GM21390 (cell line): ENCODE measurements at regions not wholly inside any gene's neighbourhood (a gene's known extent, or its start where the extent isn't known, plus 50 kb on each side); places are given as distances from the start of the nearest gene placed in this dataset.

Experiments
- ATAC-seq: cut with Tn5 transposase; IDR thresholded peaks from one replicate; pipeline ENCODE4 v1.9.1; 2021; ENCODE audit not compliant: unreplicated experiment

DNA sequence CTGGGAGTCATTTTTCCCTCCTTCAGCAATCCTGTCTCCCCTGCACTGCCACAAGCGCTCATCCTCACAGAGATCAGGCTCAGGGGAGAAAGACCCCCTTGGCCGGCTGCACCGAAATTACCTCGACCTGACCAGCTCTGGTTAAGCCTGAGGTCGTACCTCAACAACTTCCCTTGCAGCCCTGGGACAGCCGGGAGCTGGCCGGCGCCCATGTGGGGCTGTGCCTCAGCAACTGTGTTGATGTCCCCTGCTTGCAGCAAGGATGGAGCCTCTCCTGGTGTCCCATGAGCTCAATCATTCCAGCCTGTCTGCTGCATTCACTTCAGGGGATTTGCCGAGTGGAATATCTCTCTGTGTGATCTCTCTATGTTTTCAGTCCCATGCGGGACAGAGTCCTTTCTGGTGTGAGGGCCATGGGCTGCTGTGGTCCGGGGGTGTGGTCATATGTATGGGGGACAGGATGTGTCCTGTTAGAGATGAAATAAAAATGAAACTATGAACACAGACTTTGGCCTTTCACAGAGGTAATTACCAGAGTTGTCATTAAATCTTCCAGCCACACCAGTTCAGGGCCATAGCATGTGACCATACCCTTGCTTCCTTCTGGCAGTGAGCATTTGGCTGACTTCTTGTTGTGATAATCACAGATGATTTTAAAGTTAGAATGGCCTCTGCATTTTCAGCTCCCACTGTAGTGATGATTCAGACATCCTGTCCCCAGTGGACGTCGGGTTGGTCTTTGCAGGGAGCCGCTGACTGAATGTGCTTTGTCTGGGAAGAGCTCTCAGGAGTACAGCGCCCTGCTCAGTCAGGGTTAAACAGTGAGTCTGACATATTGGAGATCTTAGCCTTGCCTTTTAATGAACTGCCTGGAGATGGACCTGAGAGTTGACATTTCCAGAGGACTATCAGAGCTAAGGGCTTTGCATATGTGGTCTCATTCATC lies 405.9 kb downstream of the AACS start:
- ATAC-seq = no peak

DNA sequence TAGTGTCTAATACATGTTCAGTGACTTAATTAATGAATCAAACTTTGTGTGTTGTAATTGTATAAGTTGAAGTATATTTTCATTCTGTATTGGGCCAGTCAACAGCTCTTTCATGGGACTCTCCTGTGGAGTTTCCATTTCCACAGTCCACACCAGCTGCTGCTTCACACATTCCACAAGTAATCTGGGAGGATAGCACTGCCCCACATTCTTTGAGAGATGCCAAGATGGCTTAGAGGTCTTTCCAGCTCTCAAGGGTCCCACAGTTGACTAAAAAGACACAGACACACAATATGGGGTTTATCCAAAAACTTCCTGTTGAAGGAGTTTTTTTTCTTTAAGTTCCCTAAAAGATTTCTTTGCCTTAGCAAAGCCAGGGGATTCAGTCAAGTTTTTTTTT lies 408.3 kb downstream of the AACS start:
- no peak for ATAC-seq

DNA sequence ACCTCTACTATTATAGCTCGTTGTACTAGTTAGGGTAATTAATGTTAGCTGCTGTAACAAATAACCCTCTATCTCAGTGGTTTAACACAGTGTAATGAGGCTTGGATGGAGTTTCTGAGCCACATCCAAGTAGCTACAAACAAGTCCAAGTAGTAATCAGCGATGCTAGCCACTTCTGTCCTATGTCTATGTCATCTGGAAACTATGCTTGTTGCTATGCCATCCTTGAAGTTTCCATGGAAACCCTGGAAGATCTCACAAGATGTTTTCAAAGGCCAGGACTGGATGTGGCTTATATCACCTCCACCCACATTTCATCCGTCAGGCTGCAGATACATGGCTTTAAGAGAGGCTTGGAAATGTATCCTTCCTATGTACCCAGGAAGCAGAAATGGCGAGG lies 422.1 kb downstream of the AACS start:
- ATAC-seq = no peak

DNA sequence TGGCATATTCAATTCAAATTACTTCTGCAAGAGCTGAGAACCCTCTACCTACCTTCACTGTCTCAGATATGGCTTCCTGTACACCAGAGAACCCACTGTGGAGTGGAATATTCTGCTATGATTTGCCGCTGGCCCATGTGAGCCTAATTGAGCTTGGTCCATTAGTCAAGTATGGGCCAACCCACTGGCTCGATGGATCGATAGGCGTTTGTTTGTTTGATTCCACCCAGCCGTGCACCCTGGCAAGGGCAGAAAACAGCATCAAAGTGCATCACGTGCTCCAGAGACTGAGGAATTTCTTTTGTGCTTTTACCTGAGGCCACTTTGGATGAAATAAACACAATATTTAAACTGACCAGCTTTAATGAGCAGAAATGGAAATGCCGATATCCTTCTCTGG lies 426.3 kb downstream of the AACS start:
- no peak for ATAC-seq

DNA sequence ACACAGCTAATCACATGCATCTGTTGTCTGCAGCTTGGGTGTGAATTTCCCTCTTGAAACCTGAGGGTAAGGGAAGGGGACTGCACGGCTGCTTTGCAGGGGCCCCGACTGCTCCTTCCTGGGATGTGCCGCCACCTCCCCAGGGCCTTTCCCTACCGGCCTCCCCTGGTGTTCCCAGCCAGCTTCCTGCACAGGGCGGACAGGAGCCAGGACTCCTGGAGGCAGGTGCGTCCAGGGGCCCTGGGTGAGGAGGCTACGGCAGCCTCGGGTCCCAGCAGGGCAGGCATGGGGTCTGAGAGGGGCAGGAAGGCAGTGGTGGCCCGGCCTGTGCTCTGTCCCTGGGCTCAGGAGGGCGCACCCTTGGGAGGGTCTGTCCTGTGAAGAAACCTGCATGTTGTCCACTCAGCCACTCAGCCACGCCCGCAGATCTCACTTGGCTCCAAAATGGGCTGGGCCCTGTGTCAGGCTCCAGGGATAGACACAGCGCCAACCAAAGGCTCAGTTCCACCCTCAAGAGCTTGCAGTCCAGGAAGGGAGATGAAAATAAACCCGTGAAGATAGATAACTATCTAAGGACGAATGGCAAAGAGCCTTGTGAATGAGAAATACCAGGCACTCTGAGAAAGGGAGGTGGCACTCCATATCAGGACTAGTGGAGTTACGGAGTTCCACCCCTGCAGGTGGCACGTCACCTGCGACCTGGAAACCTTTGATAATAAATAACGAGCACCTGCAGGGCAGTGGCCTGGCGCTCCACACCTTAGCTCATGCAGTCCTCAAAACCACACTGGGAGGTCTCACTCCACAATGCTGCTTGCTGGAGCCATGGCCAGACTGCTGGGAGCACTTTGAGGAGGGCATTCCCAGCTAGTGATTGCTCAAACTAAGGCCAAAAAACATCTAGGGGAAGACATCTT lies 427.4 kb downstream of the AACS start:
- ATAC-seq = no peak

DNA sequence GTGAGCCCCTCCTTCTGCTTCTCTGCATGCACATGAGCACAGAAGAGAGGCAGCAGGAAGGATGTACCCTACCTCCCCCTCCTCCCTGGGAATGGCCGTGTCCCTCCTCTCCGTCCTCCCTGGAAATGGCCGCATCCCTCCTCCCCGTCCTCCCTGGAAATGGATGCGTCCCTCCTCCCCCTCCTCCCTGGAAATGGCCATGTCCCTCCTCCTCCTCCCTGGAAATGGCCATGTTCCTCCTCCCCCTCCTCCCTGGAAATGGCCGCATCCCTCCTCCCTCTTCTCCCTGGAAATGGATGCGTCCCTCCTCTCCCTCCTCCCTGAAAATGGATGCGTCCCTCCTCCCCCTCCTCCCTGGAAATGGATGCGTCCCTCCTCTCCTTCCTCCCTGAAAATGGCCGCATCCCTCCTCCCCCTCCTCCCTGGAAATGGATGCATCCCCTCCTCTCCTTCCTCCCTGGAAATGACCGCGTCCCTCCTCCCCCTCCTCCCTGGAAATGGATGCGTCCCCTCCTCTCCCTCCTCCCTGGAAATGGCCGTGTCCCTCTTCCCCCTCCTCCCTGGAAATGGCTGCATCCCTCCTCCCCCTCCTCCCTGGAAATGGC lies 428.6 kb downstream of the AACS start:
- ATAC-seq = no peak

DNA sequence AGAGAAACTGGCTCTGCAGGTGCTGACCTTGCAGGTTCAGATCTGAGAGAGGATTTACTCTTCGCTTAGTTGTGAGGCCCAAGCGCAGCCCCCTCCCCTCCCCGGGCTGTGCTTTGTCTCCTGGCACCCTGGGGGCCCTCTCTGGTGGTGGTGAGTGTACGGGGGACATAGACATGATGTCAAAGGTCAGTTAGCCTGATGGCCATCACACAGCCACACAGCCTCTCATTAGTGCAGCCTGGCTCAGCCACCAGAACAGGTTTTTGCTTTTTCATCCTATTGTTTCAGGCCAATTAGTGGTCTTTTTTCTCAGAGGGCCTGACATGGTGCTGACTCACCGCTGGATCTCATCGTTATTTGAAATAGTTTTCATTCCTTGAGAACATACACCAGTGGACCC lies 437.9 kb downstream of the AACS start:
- no peak for ATAC-seq

DNA sequence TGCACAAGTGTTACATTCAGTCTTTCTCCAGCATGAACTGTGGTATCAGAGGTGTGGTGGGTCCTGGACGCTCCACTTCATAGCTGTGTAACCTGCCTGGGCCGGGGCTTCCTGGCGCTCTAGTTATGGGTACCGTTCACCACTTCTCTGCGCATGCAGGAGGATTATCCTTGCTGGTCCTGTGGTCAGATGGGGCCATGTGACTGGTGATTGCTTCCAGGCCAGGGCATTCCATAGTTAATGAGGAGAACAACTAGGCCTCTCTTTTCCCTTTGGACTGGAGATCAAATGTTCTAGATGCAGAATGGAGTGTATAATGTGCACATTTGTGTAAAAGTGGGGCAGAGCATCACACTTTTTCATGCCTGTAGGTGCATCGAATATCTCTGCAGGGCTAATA lies 444.0 kb downstream of the AACS start:
- ATAC-seq = no peak

DNA sequence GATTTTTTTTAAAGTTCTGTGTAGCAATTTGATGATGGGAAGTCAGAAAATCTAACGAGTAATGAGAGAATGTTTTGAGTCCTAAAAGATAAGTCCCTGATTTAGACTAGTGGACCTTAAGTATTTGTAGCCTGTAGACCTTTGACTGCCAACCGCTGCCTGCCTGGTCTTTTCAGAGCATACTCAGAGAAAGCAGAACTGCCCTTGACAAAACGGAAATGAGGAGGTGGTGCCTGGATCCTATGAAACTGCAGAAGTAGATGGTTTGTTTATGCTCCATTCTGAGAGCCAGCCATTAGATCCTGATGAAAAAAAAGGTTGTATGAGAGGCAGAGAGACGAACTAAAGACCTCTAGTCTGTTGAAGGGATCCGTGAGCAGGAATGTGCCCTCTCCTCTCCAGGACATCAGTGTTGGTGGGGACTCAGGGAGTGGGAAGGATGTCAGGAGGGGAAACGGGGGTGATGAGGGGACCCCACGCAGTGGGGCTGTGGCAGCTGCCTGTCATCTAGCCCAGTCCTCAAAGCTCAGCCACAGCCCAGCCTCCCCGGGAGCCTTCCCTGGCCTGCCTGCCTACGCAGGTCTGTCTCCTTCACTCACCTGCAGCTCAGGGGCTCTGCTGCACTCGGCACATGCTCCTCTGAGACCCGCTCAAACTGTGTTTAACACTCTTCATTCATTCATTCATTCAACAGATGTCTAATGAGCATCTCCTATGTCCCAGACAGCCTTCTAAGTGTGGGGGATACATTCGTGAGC lies 447.5 kb downstream of the AACS start:
- no peak for ATAC-seq

DNA sequence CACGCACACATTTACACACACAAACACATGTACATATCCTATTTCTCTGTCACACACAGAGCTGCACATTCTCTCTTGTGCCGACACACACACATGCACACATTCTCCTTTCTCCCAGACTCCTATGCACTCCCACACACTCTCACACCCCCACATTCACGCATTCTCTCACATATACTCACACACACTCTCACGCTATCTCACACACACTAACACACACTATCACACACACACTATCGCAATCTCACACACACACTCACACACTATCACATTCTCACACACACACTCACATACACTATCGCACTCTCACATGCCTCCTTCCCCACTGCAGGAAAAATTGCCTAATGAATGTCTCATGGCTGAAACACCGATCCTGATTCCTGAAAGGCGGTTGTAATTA lies 450.7 kb downstream of the AACS start:
- no peak for ATAC-seq

DNA sequence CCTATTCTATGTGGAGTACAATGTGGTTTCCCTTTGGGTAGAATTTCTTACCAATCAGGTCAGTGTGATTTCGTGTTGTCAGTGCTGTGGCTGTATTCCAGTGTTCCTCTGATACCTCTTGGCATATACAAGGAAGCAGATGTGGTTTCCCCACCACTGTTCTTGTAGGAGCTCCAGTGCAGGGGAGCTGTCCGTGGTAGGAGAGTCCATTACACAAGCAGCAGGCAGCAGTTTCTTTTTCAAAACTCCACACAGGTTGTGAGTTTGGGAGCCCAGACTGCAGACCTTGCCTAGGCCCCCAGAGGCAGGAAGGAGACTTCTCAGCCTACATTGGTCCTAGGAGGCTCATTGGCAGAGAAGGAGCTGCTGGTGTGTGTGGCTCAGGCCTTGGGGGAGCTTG lies 452.8 kb downstream of the AACS start:
- no peak for ATAC-seq

DNA sequence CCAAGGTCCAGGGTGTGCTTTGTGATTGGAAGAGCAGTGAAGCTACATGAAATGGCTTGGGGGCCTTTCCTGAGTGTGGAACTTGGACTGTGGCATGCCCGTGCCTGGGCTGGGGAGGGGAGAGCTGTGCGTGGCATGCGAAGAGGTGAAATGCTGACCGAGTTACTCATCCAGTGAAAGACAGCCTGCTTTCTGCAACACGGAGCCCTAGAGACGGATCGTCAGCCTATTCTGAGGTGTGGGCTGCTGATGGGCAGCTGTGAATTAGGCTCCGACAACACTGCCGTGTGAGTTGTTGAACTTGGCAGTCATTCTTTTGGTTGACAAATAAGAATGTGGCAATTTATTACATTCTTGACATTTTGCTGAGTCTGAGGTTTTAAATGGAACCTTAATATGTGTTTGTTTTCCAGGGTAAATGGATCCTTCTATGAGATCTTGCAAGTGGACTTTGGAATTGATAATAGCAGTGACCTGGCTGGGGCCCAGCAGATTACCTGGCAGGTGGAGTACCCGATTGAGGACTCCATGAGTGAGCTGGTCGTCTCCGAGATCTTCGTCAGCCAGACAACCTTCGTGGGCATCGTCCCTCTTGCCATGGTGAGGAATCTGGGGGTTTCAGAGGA lies 453.9 kb downstream of the AACS start:
- no peak for ATAC-seq

DNA sequence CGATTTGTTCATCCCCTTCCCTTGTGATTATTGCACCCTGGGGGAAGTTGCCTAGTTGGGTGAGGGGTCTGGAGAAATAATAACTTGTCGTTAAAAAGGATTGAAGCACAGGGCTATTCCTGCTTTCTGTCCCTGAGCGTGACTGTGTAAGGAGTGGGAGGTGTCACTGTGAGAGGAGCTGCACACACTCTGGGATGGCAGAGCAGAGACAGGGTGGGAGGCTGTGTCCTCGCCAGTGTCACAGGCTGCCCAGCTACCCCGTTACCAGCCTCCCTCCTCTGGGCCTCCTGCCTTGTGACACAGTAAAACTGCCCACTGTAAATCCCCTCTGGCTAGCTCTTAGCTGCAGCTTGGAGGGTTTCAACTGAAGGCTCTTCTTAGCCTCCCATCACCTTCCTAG lies 460.6 kb downstream of the AACS start:
- ATAC-seq = no peak

DNA sequence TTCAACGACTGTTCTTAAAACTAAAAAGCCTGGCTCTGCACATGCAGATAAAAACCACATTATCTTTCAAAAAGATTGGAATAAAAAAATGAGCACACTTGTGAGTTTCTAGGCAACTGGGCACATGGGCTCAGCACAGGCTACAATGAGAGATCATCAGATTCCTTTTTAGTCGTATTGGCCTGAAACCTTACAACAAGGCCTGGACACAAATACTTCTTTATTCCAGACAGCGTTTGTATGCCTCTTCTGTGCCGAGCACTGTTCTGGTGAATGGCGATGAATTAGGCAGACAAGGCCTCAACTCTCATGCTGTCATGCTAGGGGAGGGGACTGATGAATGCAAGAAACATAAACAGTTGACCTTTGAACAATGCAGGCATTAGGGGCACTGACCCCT lies 463.0 kb downstream of the AACS start:
- ATAC-seq = no peak

DNA sequence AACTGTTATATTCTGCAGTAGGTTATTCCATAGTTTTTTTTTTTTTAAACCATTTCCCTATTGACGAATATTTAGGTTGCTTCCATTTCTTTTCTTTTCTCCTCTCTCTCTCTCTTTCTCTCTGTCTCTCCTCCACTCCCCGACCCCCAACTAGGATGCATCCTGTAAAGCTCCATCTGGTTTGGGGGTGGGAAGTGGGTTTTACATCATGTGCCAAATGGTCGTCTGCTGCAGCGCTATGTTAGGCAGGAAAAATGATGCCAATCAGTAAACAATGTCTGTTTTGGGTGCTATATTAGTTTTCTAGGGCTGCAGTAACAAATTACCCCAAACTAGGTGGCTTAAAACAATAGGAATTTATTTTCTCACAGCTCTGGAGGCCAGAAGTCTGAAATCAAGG lies 465.0 kb downstream of the AACS start:
- no peak for ATAC-seq

DNA sequence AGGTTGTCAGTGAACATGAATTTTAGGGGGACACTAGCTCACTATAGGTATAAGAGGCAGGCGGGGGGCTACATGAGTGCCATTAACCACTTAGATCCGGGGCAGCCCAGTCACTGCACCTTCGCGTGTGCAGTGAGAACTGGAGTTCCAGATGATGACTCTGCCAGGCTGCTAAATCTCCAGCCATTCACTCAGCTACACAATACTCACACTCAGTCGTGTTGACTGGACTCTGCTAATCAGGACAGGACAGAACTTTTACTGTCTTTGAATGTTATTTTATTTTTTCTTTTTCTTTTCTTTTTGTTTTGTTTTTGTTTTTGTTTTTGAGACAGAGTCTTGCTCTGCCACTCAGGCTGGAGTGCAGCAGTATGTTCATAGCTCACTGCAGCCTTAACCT lies 465.6 kb downstream of the AACS start:
- ATAC-seq = no peak

DNA sequence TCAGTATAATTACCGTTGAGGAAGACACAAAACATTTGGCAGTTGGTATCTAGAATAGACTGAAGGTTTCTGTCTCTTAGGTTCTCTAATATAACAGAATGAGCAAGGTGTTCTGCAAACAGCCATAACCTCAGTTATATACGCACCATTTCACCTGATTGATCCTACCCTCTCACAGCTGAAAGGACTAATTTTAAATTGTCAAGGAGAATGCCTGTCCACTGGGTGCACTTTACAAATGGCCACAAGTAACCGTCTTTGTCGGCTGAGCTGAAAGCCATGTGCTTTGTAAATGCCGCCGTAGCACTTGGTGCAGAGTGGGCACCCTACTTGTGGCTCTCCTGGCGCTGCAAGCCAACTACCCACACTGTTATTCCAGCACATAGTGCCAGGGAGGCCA lies 466.3 kb downstream of the AACS start:
- no peak for ATAC-seq

DNA sequence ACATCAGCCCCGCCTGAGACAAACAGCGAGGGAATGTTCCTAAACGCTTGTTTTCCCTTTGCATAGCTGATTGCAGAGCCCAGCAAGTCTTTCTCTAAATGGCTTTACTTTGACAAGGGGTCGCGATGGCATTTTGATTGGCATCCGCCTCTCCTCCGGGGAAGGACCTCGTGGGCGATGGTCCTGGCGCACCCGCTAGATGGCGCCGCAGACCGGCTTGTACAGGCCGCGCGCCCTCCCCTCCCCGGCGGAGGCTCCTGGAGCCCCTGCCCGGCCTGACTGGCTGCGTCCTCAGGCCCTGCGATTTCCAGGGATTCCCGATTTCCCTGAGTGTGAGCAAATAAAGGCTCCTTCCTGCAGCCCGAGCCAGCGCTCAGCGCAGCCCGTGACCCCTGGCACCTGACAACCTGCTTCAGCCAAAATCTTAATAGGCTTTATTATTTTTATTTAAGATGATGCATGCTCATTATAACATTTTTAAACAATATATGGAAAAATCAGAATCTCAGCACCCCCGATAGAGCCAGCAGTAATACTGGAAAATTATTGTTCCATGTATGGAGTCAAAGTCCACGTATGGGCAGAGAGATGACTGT lies 468.3 kb downstream of the AACS start:
- ATAC-seq = peak; percentile 66

DNA sequence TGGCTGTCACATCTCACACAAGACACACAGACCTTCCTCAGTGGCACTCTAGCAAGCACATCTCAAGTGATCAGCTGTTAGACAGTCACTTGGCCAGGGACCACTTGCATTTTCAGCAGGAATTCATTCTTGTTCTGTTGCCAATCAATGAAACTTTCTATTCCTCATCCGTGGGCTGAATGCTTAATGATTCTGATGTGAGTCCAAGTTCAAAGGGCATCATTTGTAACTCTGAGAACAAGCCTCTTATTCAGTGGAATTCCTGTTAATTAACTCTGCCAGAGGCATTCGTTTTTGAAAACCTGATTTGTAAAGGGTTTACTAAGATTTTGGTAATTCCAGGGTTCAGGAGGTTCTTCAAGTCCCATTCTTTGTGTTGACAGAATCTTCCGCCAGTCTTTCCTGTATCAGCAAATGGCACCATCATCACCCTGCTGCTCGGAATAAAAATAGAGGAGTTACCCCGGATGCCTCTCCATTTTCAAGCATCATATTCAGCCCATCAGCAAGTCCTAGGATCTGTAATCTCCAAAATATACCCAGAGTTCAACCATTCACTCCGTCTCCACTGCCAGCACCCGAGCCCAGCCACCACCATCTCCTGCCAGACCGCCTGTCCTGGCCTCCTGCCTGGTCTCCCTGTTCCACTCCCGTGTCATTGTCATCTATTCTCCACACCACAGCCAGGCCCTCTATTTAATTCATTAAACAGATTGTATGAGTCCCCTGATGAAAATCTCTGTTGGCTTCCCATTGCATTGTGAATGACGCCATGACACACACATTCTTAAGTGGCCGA lies 473.4 kb downstream of the AACS start:
- no peak for ATAC-seq
